Spleen (tissue), 7 donors: ENCODE measurements at regions not wholly inside any gene's neighbourhood (a gene's known extent, or its start where the extent isn't known, plus 50 kb on each side); places are given as distances from the start of the nearest gene placed in this dataset.

Experiments
- CTCF ChIP-seq, 11 experiments: fragments of 200-600 bp in 7 of 11; fragments of 450-650 bp in 4 of 11; sonication (generic) in 4 of 11; IDR thresholded peaks in 8 of 11; conservative IDR thresholded peaks in 3 of 11; 1 replicate in 7 of 11; 2 replicates in 4 of 11; pipeline versions ENCODE4 v1.4.0 to v1.8.0; 2016 to 2021; ENCODE audit warnings: antibody characterized with exemption in 11 of 11, inconsistent platforms in 4 of 11, mild to moderate bottlenecking in 1 of 11
- POLR2A ChIP-seq, 3 donors: fragments of 450-650 bp; IDR thresholded peaks; one replicate each; pipeline ENCODE4 v1.5.1; 2017; ENCODE audit warnings: antibody characterized with exemption in 3 of 3, mild to moderate bottlenecking in 1 of 3
- POLR2AphosphoS5 ChIP-seq, 3 donors: sonication (generic); formaldehyde crosslinking; IDR thresholded peaks; one replicate each; pipeline ENCODE4 v1.5.1; 2017; ENCODE audit warnings: antibody characterized with exemption in 3 of 3
- donor health status: DM: no; HTN: no; CAD: no; lungs with moderate emphysema.
- donor health status: DM: no; HTN: no; CAD: no.
- donor health status: DM: no; HTN: no; CAD: no.

DNA sequence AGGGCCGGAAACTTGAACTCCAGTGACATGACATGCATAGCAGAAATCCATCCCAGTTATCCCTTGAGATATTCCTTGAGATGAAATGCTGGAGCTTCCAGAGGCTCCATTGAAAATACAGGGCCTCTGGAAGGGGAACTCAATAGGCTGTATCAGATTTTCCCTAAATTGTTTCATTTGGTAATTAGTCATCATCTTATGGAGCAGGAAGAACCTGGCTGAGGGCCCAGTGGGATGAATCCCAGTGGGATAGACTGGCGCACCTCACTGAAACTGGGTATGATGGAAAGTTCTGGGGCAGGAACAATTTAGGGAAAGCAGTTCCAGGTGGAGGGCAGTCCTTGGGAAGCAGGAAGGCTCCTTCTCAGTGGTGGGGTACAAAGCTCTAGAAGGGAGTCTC lies 307.8 kb upstream of the DIPK2B start:
- TF ChIP-seq CTCF (IDR thresholded peaks at IDR 0.05 in 8 of 11, conservative IDR thresholded peaks at IDR 0.05 in 3 of 11) (no peak), POLR2A (IDR thresholded peaks at IDR 0.05) (no peak), POLR2AphosphoS5 (IDR thresholded peaks at IDR 0.05) (no peak)
